ENCODE measurements at regions not wholly inside any gene's neighbourhood (a gene's known extent, or its start where the extent isn't known, plus 50 kb on each side); places are given as distances from the start of the nearest gene placed in this dataset.
A peak's percentile ranks its signal among the peaks of the same experiment; 100 is the strongest.

DNA sequence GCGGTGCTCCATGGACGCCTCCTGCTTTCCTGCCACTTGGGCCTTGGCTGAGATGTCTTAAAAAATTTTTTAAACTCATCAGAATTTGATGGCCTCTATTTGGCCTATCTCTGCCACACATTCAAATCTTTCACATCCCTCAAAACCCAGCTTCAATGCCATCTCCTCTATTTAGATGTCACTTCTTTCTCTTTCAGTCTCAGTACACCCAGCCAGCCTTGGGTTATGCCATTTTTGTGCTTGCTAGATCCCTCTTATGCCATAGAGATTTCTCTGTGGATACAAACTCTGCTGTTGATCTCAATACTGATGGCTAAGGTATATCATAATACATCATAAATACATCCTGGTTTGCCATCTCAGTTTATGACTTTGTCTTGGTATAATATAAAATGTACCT, 222.3 kb upstream of the TPRG1 start:
- WGBS, 2 donors, result 98 to 100% methylated on average over 2 of the region's 2 CpGs

DNA sequence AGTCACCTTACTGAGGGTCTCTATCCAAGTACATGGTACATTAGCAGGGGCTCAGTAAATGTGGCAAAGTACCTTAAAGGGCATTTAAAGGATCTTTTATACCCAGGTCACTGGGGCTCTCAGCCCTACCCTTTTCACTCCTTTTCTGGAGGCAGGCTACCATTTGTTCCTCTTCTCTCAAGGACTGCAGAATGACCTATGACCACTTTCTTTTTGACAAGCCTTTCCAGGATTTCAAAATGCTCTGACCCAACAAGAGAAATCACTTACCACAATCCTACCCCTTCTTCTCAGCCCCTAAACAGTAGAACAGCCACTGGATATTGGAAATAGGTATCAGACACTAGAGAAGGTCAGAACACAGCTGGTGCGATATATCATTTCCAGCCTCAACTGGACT, 221.8 kb upstream of the TPRG1 start:
- intact Hi-C loops (cut with DNase I), result no loop called here
- TF ChIP-seq, protein P1, sequence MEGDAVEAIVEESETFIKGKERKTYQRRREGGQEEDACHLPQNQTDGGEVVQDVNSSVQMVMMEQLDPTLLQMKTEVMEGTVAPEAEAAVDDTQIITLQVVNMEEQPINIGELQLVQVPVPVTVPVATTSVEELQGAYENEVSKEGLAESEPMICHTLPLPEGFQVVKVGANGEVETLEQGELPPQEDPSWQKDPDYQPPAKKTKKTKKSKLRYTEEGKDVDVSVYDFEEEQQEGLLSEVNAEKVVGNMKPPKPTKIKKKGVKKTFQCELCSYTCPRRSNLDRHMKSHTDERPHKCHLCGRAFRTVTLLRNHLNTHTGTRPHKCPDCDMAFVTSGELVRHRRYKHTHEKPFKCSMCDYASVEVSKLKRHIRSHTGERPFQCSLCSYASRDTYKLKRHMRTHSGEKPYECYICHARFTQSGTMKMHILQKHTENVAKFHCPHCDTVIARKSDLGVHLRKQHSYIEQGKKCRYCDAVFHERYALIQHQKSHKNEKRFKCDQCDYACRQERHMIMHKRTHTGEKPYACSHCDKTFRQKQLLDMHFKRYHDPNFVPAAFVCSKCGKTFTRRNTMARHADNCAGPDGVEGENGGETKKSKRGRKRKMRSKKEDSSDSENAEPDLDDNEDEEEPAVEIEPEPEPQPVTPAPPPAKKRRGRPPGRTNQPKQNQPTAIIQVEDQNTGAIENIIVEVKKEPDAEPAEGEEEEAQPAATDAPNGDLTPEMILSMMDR (IDR thresholded peaks at IDR 0.05), result no peak
- TF ChIP-seq POLR2A (IDR thresholded peaks at IDR 0.05), result no peak
- Histone ChIP-seq H3K4me3 (replicated peaks in 1 of 3) (no peak overlapping the region), H3K4me1 (peaks cover 35 to 50% of the 10 kb centered on the region in 2 donors), H3K9me3 (no peaks in the 10 kb centered on the region), H3K36me3 (no peaks in the 10 kb centered on the region), H3K27ac (peak overlapping the region; percentile 13 to 98 (median 96)), H3K27me3 (no peaks in the 10 kb centered on the region)
- 97% methylated on average over 1 of the region's 1 CpG for WGBS, 2 donors
- no peak for DNase-seq

More for the DNA sequence above, 222.3 kb upstream of the TPRG1 start:
- Histone ChIP-seq H3K4me3 (replicated peaks in 1 of 3) (no peak overlapping the region), H3K36me3 (no peaks in the 10 kb centered on the region), H3K4me1 (peaks cover 35 to 50% of the 10 kb centered on the region in 2 donors), H3K27me3 (no peaks in the 10 kb centered on the region), H3K27ac (peak overlapping the region; percentile 96 to 99 (median 98)), H3K9me3 (no peaks in the 10 kb centered on the region)
- TF ChIP-seq, protein P1 (IDR thresholded peaks at IDR 0.05), result no peak
- TF ChIP-seq POLR2A (IDR thresholded peaks at IDR 0.05), result no peak
- intact Hi-C loops (cut with DNase I), result no loop called here
- no peak for DNase-seq

DNA sequence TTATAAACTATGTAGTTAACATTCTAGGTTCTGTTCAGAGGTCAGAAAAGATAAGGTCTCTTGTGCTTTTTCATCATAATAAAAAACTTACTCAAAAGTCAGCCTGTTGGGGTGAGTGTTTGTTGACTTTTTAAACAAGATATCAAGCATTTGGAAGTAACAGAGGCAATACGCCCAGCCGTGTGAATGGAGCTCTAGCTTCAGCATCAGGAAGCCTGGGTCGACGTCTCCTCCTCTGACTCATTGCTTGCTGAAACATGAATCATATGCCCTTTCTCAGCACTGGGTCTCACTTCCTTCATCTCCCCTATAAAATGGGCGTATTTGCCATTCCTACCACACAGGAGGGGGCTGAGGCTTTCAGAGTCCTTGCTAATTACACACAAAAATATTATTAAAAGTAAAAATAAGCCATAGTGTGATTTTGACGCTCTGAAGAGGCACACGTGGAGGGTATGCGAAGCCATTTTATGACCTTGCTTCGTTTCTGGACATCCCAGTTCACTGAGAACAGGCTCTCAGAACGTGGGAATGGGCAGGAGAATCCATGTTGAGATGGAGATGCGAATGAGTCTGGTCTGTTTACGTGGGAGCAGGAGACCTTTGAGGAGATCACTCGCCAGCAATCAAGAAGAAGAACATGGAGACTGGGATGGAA, 220.8 kb upstream of the TPRG1 start:
- DNase-seq, result peak in 1 of 2 donors; percentile 19
- Histone ChIP-seq H3K36me3 (no peaks in the 10 kb centered on the region), H3K9me3 (no peaks in the 10 kb centered on the region), H3K4me1 (peaks cover 35 to 52% of the 10 kb centered on the region in 2 donors), H3K27me3 (no peaks in the 10 kb centered on the region), H3K27ac (peak overlapping the region; percentile 29 to 98 (median 39)), H3K4me3 (replicated peaks in 1 of 3) (no peak overlapping the region)
- intact Hi-C loops (cut with DNase I), result no loop called here
- TF ChIP-seq, protein P1 (IDR thresholded peaks at IDR 0.05), result no peak
- TF ChIP-seq POLR2A (IDR thresholded peaks at IDR 0.05), result no peak
- 86 to 87% methylated on average over 13 of the region's 13 CpGs for WGBS, 2 donors

DNA sequence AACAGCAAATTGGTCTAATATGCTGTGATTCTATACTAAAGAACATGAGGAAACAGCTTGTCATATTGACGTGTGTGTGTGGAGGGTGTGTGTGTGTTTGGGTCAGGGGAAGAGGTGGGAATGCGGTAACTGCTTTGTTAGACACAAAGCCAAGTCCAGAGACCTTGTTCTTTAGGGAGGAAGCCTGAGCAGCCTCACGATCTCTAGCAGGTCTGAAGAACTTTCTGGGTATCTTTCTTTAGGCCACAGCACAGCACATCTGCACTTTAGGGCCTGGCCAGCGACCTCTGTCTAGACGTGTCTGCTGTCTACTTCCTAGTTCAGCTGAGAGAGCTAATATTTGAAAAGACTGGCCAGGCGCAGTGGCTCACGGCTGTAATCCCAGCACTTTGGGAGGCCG, 220.0 kb upstream of the TPRG1 start:
- 90 to 93% methylated on average over 8 of the region's 8 CpGs for WGBS, 2 donors
- Histone ChIP-seq H3K4me3 (replicated peaks in 1 of 3) (no peak overlapping the region), H3K9me3 (no peaks in the 10 kb centered on the region), H3K27me3 (no peaks in the 10 kb centered on the region), H3K27ac (peak overlapping the region in 2 of 3 donors; percentile 29 to 98), H3K36me3 (no peaks in the 10 kb centered on the region), H3K4me1 (peaks cover 28 to 50% of the 10 kb centered on the region in 2 donors)
- no peak for TF ChIP-seq POLR2A (IDR thresholded peaks at IDR 0.05)
- TF ChIP-seq, protein P1 (IDR thresholded peaks at IDR 0.05), result no peak
- no peak for DNase-seq
- intact Hi-C loops (cut with DNase I), result no loop called here

DNA sequence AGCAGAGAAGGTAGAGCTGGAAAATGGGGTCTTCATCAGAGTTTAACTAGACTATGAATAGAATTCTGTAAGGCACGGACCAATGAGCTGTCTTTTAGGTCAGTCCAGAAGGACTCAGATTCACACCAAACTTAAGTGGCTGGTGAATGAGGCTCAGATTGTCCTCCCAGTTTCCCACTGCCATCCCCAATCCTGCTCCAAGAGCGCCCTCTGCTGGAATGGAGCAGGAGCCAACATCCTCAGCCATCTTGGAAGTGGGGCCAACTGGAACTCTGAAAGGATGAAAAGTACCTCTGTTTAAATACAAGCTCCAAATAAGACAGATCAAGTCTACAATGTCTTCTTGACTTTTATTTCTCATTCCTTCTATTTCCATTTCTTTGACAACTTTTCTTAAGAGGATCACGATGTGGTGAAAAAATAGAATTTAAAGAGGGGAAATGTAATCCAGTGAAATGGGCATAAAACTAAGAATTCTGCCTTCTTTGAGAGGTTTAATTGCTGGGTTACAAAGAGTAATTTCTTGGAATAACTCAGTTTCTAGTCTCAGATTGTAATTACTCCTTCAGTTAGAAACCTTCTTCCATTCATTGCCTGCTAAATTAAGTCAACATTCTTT, 217.1 kb upstream of the TPRG1 start:
- intact Hi-C loops (cut with DNase I), result loop anchor here (5.0 kb wide), 1 partner anchor 1212 kb away; no protein-coding TSS in a partner anchor
- Histone ChIP-seq H3K4me3 (replicated peaks in 1 of 3) (no peak overlapping the region), H3K27me3 (no peaks in the 10 kb centered on the region), H3K27ac (no peak overlapping the region), H3K4me1 (peaks cover 7 to 27% of the 10 kb centered on the region in 2 donors), H3K36me3 (no peaks in the 10 kb centered on the region), H3K9me3 (no peaks in the 10 kb centered on the region)
- TF ChIP-seq, protein P1 (IDR thresholded peaks at IDR 0.05), result peak; percentile 76 to 98 (median 94)
- TF ChIP-seq POLR2A (IDR thresholded peaks at IDR 0.05), result no peak
- WGBS, 2 donors, result 8 to 10% methylated on average over 3 of the region's 3 CpGs
- peak; percentile 82 to 92 for DNase-seq
